ENCODE measurements at regions not wholly inside any gene's neighbourhood (a gene's known extent, or its start where the extent isn't known, plus 50 kb on each side); places are given as distances from the start of the nearest gene placed in this dataset.

- ChIA-PET POLR2A (no interaction called here), CTCF (interaction anchor here (0.8 to 1.0 kb wide), 2 partner anchors 23 to 33 kb away, joined by 3 read pairs; no protein-coding TSS in a partner anchor)
- Histone ChIP-seq H3K9me1 (replicated peaks; ENCODE audit: control insufficient read depth, extremely low read depth, insufficient read depth, low read length) (no peaks in the 10 kb centered on the region), H2AFZ (ENCODE audit: low read depth, low read length) (no peak overlapping the region), H3K27me3 (ENCODE audit: control insufficient read depth in 2 of 2, insufficient read depth in 2 of 2, low read length in 2 of 2) (no peaks in the 10 kb centered on the region), H3K9me3 (replicated peaks; ENCODE audit: control insufficient read depth, insufficient read depth, low read length) (no peaks in the 10 kb centered on the region), H3K9ac (replicated peaks; ENCODE audit: extremely low read depth, insufficient read depth, low read length) (no peak overlapping the region), H3K4me3 (replicated peaks in 1 of 3; ENCODE audit: insufficient read depth in 1 of 3, low read depth in 1 of 3, low read length in 3 of 3) (no peak overlapping the region), H3K4me1 (ENCODE audit: control insufficient read depth, extremely low read depth, insufficient read depth, low read length) (no peaks in the 10 kb centered on the region), H3K79me2 (ENCODE audit: control insufficient read depth, insufficient read depth, low read length) (no peaks in the 10 kb centered on the region), H3K4me2 (ENCODE audit: insufficient read depth, low read length) (no peak overlapping the region), H3K27ac (ENCODE audit: insufficient read depth, low read depth, low read length) (no peak overlapping the region), H3K36me3 (ENCODE audit: control insufficient read depth in 2 of 2, extremely low read depth in 1 of 2, insufficient read depth in 2 of 2, low read length in 2 of 2) (no peaks in the 10 kb centered on the region), H4K20me1 (replicated peaks; ENCODE audit: control insufficient read depth, extremely low read depth, insufficient read depth, low read length) (no peaks in the 10 kb centered on the region)
- intact Hi-C loops (cut with micrococcal nuclease), result no loop called here
- DNase-seq (ENCODE audit: low read depth, low spot score) (no peak), FAIRE-seq (no peak)
- dilution Hi-C loops (cut with MboI; ENCODE audit: extremely low pct_ligation_motif_present, low sequenced_read_pairs), result no loop called here
- BruUV-seq (replicated peaks), result no TSS peak
- no peak for TF ChIP-seq MYC (IDR thresholded peaks at IDR 0.05; ENCODE audit: low read depth, low read length)
- TF ChIP-seq FOS (IDR thresholded peaks at IDR 0.05; ENCODE audit: borderline replicate concordance, insufficient read depth, low read length), result no peak
- no peak for TF ChIP-seq EZH2 (IDR thresholded peaks at IDR 0.05; ENCODE audit: borderline replicate concordance, low read depth, low read length, severe bottlenecking)
- TF ChIP-seq GATA2 (IDR thresholded peaks at IDR 0.05; ENCODE audit: insufficient read depth, insufficient read length, low read depth, low read length), result no peak
- TF ChIP-seq POLR2AphosphoS5 (IDR thresholded peaks at IDR 0.05; ENCODE audit: insufficient read depth, low read depth, low read length), result no peak
Observed at GRCh38 chr15:39054128-39054732, 489.6 kb upstream of the RASGRP1 start.

- BruUV-seq (replicated peaks), result no TSS peak
- H3K9me3 ChIP-seq (replicated peaks; ENCODE audit: control insufficient read depth, insufficient read depth, low read length), result no peaks in the 10 kb centered on the region
- no peak for TF ChIP-seq POLR2A (IDR thresholded peaks at IDR 0.05; ENCODE audit: low read depth, low read length)
- no peak for TF ChIP-seq GATA2 (IDR thresholded peaks at IDR 0.05; ENCODE audit: insufficient read depth, insufficient read length, low read depth, low read length)
- no peak for TF ChIP-seq JUN (IDR thresholded peaks at IDR 0.05; ENCODE audit: borderline replicate concordance, insufficient read depth, insufficient read length, low read depth)
- no peak for TF ChIP-seq MYC (IDR thresholded peaks at IDR 0.05; ENCODE audit: low read depth, low read length)
- no peak for TF ChIP-seq CTCF (IDR thresholded peaks at IDR 0.05; ENCODE audit: extremely low read depth in 1 of 2, insufficient read depth in 1 of 2, low read depth in 1 of 2, low read length in 2 of 2)
- TF ChIP-seq POLR2AphosphoS5 (IDR thresholded peaks at IDR 0.05; ENCODE audit: insufficient read depth, low read depth, low read length), result no peak
- no peak for TF ChIP-seq EZH2 (IDR thresholded peaks at IDR 0.05; ENCODE audit: borderline replicate concordance, low read depth, low read length, severe bottlenecking)
- no peak for TF ChIP-seq MAX (IDR thresholded peaks at IDR 0.05; ENCODE audit: insufficient read depth, insufficient read length)
- TF ChIP-seq FOS (IDR thresholded peaks at IDR 0.05; ENCODE audit: borderline replicate concordance, insufficient read depth, low read length), result no peak
- POLR2A ChIA-PET, result no interaction called here
- no peaks in the 10 kb centered on the region for H3K9me1 ChIP-seq (replicated peaks; ENCODE audit: control insufficient read depth, extremely low read depth, insufficient read depth, low read length)
- intact Hi-C loops (cut with micrococcal nuclease), result no loop called here
- FAIRE-seq, result no peak
- no peak overlapping the region for H3K27ac ChIP-seq (ENCODE audit: insufficient read depth, low read depth, low read length)
- no peak for DNase-seq (ENCODE audit: low read depth, low spot score)
- H3K79me2 ChIP-seq (ENCODE audit: control insufficient read depth, insufficient read depth, low read length), result no peaks in the 10 kb centered on the region
- no peak overlapping the region for H2AFZ ChIP-seq (ENCODE audit: low read depth, low read length)
- no peaks in the 10 kb centered on the region for H4K20me1 ChIP-seq (replicated peaks; ENCODE audit: control insufficient read depth, extremely low read depth, insufficient read depth, low read length)
- CTCF ChIA-PET, result interaction anchor here (1.1 to 2.0 kb wide), 2 partner anchors 13 to 14 kb away, joined by 3 to 8 read pairs; no protein-coding TSS in a partner anchor
- H3K27me3 ChIP-seq (ENCODE audit: control insufficient read depth in 2 of 2, insufficient read depth in 2 of 2, low read length in 2 of 2), result no peaks in the 10 kb centered on the region
- dilution Hi-C loops (cut with MboI; ENCODE audit: extremely low pct_ligation_motif_present, low sequenced_read_pairs), result no loop called here
- no peaks in the 10 kb centered on the region for H3K36me3 ChIP-seq (ENCODE audit: control insufficient read depth in 2 of 2, extremely low read depth in 1 of 2, insufficient read depth in 2 of 2, low read length in 2 of 2)
- no peak overlapping the region for H3K4me3 ChIP-seq (replicated peaks in 1 of 3; ENCODE audit: insufficient read depth in 1 of 3, low read depth in 1 of 3, low read length in 3 of 3)
- H3K4me2 ChIP-seq (ENCODE audit: insufficient read depth, low read length), result no peak overlapping the region
- H3K4me1 ChIP-seq (ENCODE audit: control insufficient read depth, extremely low read depth, insufficient read depth, low read length), result no peaks in the 10 kb centered on the region
- H3K9ac ChIP-seq (replicated peaks; ENCODE audit: extremely low read depth, insufficient read depth, low read length), result no peak overlapping the region
Observed at GRCh38 chr15:39056357-39056756, 491.7 kb upstream of the RASGRP1 start.

Data from endothelial cell of umbilical vein (primary cell).